Endothelial cell (in vitro differentiated cells): ENCODE measurements at regions not wholly inside any gene's neighbourhood (a gene's known extent, or its start where the extent isn't known, plus 50 kb on each side); places are given as distances from the start of the nearest gene placed in this dataset.

Experiments used
- DNase-seq: peaks from one replicate; pipeline ENCODE4 v3.0.0; 2021; ENCODE audit warnings: low spot score
- H3K27ac Mint-ChIP-seq: one replicate; pipeline ENCODE4 v1.8.0; 2021; ENCODE audit warnings: mixed read lengths, inconsistent platforms; ENCODE audit not compliant: unreplicated experiment
- H3K27me3 Mint-ChIP-seq: one replicate; pipeline ENCODE4 v1.8.0; 2021; ENCODE audit warnings: mild to moderate bottlenecking, moderate library complexity, mixed read lengths, inconsistent platforms; ENCODE audit not compliant: unreplicated experiment
- H3K36me3 Mint-ChIP-seq: one replicate; pipeline ENCODE4 v1.8.0; 2021; ENCODE audit warnings: mild to moderate bottlenecking, low read depth, mixed read lengths, inconsistent platforms; ENCODE audit not compliant: unreplicated experiment
- H3K4me1 Mint-ChIP-seq: one replicate; pipeline ENCODE4 v1.8.0; 2021; ENCODE audit warnings: mild to moderate bottlenecking, mixed read lengths, inconsistent platforms; ENCODE audit not compliant: unreplicated experiment
- H3K4me3 Mint-ChIP-seq: one replicate; pipeline ENCODE4 v1.8.0; 2021; ENCODE audit warnings: mild to moderate bottlenecking, mixed read lengths, inconsistent platforms; ENCODE audit not compliant: unreplicated experiment
- H3K9me3 Mint-ChIP-seq: one replicate; pipeline ENCODE4 v1.8.0; 2021; ENCODE audit warnings: mixed read lengths, inconsistent platforms; ENCODE audit not compliant: unreplicated experiment
- TF ChIP-seq, protein P1 (sequence below): fragments of 200-600 bp; sonication (generic); IDR thresholded peaks from one replicate; pipeline ENCODE4 v1.5.0; 2021; ENCODE audit warnings: antibody characterized with exemption; ENCODE audit not compliant: unreplicated experiment

- Mint-ChIP-seq H3K27me3 (no peaks in the 10 kb centered on the region), H3K4me3 (no peak overlapping the region), H3K9me3 (no peaks in the 10 kb centered on the region), H3K4me1 (peaks cover 23% of the 10 kb centered on the region), H3K36me3 (no peaks in the 10 kb centered on the region), H3K27ac (no peak overlapping the region)
- DNase-seq, result no peak
- TF ChIP-seq, protein P1, sequence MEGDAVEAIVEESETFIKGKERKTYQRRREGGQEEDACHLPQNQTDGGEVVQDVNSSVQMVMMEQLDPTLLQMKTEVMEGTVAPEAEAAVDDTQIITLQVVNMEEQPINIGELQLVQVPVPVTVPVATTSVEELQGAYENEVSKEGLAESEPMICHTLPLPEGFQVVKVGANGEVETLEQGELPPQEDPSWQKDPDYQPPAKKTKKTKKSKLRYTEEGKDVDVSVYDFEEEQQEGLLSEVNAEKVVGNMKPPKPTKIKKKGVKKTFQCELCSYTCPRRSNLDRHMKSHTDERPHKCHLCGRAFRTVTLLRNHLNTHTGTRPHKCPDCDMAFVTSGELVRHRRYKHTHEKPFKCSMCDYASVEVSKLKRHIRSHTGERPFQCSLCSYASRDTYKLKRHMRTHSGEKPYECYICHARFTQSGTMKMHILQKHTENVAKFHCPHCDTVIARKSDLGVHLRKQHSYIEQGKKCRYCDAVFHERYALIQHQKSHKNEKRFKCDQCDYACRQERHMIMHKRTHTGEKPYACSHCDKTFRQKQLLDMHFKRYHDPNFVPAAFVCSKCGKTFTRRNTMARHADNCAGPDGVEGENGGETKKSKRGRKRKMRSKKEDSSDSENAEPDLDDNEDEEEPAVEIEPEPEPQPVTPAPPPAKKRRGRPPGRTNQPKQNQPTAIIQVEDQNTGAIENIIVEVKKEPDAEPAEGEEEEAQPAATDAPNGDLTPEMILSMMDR, result no peak
These were observed 499.1 kb downstream of the MN1 start for GRCh38 chr22:27302501-27302900.

DNA sequence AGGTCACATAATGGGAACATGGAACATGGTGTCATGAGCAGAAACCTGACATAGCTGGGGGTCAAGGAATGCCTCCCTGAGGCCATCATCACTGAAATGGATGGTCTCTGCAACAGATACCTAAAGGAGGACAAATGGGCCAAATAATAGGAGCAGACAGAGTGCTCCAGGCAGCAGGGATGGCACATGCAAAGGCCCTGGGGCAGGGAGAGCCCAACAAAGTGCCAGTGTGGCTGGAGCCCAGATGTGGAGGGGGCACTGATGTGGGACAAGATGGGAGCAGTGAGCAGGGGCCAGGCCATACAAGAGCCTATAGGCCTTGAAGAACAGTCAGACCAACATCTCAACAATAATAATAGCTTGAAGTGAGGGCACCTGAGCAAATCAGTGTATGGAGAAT lies 497.8 kb downstream of the MN1 start:
- Mint-ChIP-seq H3K27me3 (no peaks in the 10 kb centered on the region), H3K27ac (no peak overlapping the region), H3K4me1 (peaks cover 11% of the 10 kb centered on the region), H3K36me3 (no peaks in the 10 kb centered on the region), H3K4me3 (no peak overlapping the region), H3K9me3 (no peaks in the 10 kb centered on the region)
- DNase-seq, result no peak
- TF ChIP-seq, protein P1, result no peak

- no peak for DNase-seq
- no peak overlapping the region for H3K4me3 Mint-ChIP-seq
- H3K27me3 Mint-ChIP-seq, result no peaks in the 10 kb centered on the region
- H3K36me3 Mint-ChIP-seq, result no peaks in the 10 kb centered on the region
- TF ChIP-seq, protein P1, result no peak
- no peaks in the 10 kb centered on the region for H3K4me1 Mint-ChIP-seq
- H3K9me3 Mint-ChIP-seq, result no peaks in the 10 kb centered on the region
- H3K27ac Mint-ChIP-seq, result no peak overlapping the region
These were observed 494.8 kb downstream of the MN1 start for GRCh38 chr22:27306771-27307170.

DNA sequence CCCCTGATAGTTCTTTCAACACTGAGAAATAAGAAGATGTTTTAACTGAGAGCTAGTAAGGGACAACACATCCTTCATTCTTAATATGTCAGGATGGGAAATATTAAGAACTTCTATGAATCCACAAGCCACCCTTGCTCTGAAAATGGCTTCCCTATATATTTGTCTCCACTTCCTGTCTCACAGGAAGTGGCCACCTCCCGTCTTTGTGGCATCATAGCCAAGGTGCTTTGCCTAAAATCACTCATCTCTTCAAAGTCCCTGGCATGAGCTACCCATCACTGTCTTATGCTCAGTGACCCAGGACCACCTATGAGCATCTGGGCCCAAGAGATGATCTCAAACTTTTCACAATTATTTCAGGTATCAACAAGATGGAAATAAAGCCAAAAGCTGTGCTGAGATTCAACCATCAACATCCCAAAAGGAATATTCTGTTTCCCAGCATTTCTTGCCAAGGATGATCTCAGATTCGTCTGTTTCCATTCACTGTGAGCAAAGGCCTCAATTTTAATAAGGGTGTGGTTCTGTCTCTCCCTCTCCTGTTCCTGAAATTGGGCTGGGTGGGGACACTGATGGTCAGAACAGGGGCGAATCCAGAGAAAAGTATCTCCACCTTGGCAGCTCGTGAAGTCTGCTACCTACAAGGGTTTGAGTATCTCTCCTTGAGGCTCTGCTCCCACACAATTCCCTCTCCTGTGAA lies 493.9 kb downstream of the MN1 start:
- Mint-ChIP-seq H3K36me3 (no peaks in the 10 kb centered on the region), H3K27ac (no peak overlapping the region), H3K4me1 (no peaks in the 10 kb centered on the region), H3K27me3 (no peaks in the 10 kb centered on the region), H3K9me3 (no peaks in the 10 kb centered on the region), H3K4me3 (no peak overlapping the region)
- TF ChIP-seq, protein P1, result no peak
- no peak for DNase-seq

DNA sequence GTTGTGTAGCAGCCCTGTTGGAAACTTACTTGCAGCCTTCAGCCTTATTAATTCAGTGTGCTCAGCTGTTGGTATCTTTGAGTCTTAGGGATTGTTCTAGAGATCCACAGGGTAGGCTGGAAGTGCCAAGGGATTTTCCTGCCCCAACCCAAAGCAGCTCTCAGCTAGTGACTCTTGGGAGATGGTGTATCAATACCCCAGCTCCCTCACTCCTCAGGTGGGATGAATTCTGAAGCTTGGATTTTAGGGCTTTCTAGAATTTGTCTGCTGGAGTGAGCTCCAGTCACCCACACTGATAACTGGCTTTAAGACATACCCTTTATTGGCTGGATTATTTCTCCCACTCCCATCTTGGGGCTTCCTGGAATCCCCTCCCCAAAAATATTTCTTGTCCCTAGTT lies 493.0 kb downstream of the MN1 start:
- DNase-seq, result no peak
- Mint-ChIP-seq H3K27ac (no peak overlapping the region), H3K27me3 (no peaks in the 10 kb centered on the region), H3K36me3 (no peaks in the 10 kb centered on the region), H3K4me3 (no peak overlapping the region), H3K4me1 (no peaks in the 10 kb centered on the region), H3K9me3 (no peaks in the 10 kb centered on the region)
- TF ChIP-seq, protein P1, result no peak
